ENCODE measurements at regions not wholly inside any gene's neighbourhood (a gene's known extent, or its start where the extent isn't known, plus 50 kb on each side); places are given as distances from the start of the nearest gene placed in this dataset.

- TF ChIP-seq POLR2AphosphoS5 (IDR thresholded peaks at IDR 0.05) (no peak), POLR2A (IDR thresholded peaks at IDR 0.05) (no peak), CTCF (IDR thresholded peaks at IDR 0.05) (no peak)
Measured at GRCh38 chr5:158573829-158574228, 525.9 kb downstream of the EBF1 start.
